H1 (cell line): ENCODE measurements at regions not wholly inside any gene's neighbourhood (a gene's known extent, or its start where the extent isn't known, plus 50 kb on each side); places are given as distances from the start of the nearest gene placed in this dataset.

Source experiments
- TF ChIP-seq, protein P1 (sequence below), 3 experiments: IDR thresholded peaks; 1 replicate in 2 of 3; 2 replicates in 1 of 3; pipeline versions ENCODE4 v1.5.1 to v1.6.1; 2011; ENCODE audit warnings: low read length in 3 of 3, mild to moderate bottlenecking in 3 of 3, inconsistent platforms in 2 of 3, low read depth in 1 of 3, moderate library complexity in 1 of 3; ENCODE audit not compliant: insufficient read depth in 1 of 3; ENCODE audit errors: control extremely low read depth in 1 of 3

- TF ChIP-seq, protein P1, sequence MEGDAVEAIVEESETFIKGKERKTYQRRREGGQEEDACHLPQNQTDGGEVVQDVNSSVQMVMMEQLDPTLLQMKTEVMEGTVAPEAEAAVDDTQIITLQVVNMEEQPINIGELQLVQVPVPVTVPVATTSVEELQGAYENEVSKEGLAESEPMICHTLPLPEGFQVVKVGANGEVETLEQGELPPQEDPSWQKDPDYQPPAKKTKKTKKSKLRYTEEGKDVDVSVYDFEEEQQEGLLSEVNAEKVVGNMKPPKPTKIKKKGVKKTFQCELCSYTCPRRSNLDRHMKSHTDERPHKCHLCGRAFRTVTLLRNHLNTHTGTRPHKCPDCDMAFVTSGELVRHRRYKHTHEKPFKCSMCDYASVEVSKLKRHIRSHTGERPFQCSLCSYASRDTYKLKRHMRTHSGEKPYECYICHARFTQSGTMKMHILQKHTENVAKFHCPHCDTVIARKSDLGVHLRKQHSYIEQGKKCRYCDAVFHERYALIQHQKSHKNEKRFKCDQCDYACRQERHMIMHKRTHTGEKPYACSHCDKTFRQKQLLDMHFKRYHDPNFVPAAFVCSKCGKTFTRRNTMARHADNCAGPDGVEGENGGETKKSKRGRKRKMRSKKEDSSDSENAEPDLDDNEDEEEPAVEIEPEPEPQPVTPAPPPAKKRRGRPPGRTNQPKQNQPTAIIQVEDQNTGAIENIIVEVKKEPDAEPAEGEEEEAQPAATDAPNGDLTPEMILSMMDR (IDR thresholded peaks at IDR 0.05; ENCODE audit: control extremely low read depth in 1 of 3, insufficient read depth in 1 of 3, low read depth in 1 of 3, low read length in 3 of 3): no peak
Measured at GRCh38 chr1:39145331-39145965, 59.0 kb upstream of the MACF1 start (continued).
